HG02840 (cell line): ENCODE measurements at regions not wholly inside any gene's neighbourhood (a gene's known extent, or its start where the extent isn't known, plus 50 kb on each side); places are given as distances from the start of the nearest gene placed in this dataset.
"Not testable (repeated sequence)": the region's sequence is repeated elsewhere in the genome, so short reads cannot be mapped to it uniquely, and the experiment has no call there.

Experiments used
- ATAC-seq: cut with Tn5 transposase; IDR thresholded peaks from one replicate; pipeline ENCODE4 v1.9.1; 2021; ENCODE audit warnings: mild to moderate bottlenecking, moderate library complexity, moderate number of reproducible peaks; ENCODE audit not compliant: unreplicated experiment, low FRiP score

GRCh38 chr20:22529150-22530019 lies 55.0 kb downstream of the FOXA2 start:
- no peak for ATAC-seq

- no peak for ATAC-seq
These were observed 57.8 kb downstream of the FOXA2 start for GRCh38 chr20:22526512-22527012.

GRCh38 chr20:22525821-22526220 lies 58.6 kb downstream of the FOXA2 start:
- no peak for ATAC-seq

- ATAC-seq = no peak
These were observed 59.1 kb downstream of the FOXA2 start for GRCh38 chr20:22525069-22525820.

- no peak for ATAC-seq
These were observed 59.9 kb downstream of the FOXA2 start for GRCh38 chr20:22524393-22525015.

- no peak for ATAC-seq
These were observed 60.6 kb downstream of the FOXA2 start for GRCh38 chr20:22523499-22524392.

GRCh38 chr20:22523128-22523498 lies 61.3 kb downstream of the FOXA2 start:
- no peak for ATAC-seq

- ATAC-seq = no peak
These were observed 61.7 kb downstream of the FOXA2 start for GRCh38 chr20:22522701-22523100.

- ATAC-seq = not testable (repeated sequence)
These were observed 62.4 kb downstream of the FOXA2 start for GRCh38 chr20:22521940-22522339.

- no peak for ATAC-seq
These were observed 64.0 kb downstream of the FOXA2 start for GRCh38 chr20:22520381-22520780.

- ATAC-seq = no peak
These were observed 69.1 kb downstream of the FOXA2 start for GRCh38 chr20:22515264-22515663.

GRCh38 chr20:22513574-22513973 lies 70.8 kb downstream of the FOXA2 start:
- ATAC-seq = no peak

- no peak for ATAC-seq
These were observed 71.4 kb downstream of the FOXA2 start for GRCh38 chr20:22512911-22513489.

GRCh38 chr20:22511943-22512910 lies 72.1 kb downstream of the FOXA2 start:
- ATAC-seq = no peak

- ATAC-seq = no peak
These were observed 74.6 kb downstream of the FOXA2 start for GRCh38 chr20:22509843-22510147.

GRCh38 chr20:22509090-22509842 lies 75.1 kb downstream of the FOXA2 start:
- no peak for ATAC-seq

GRCh38 chr20:22508426-22508825 lies 75.9 kb downstream of the FOXA2 start:
- no peak for ATAC-seq
